Caco-2 (cell line): ENCODE measurements at regions not wholly inside any gene's neighbourhood (a gene's known extent, or its start where the extent isn't known, plus 50 kb on each side); places are given as distances from the start of the nearest gene placed in this dataset.
"Not testable (repeated sequence)": the region's sequence is repeated elsewhere in the genome, so short reads cannot be mapped to it uniquely, and the experiment has no call there.

Source experiments
- BruUV-seq: library from RNA; stranded (reverse); fragments of 400-500 nt; replicated peaks from 2 replicates; lab custom pipeline; 2021; lab: Mats Ljungman, UMichigan
- CTCF ChIA-PET: fragments of 300-600 bp; sonication (Branson Sonifier 250); formaldehyde crosslinking; loops from one replicate; lab custom pipeline; 2022; ENCODE audit warnings: antibody characterized with exemption; lab: Charles Lee
- POLR2A ChIA-PET: fragments of 300-600 bp; sonication (Branson Sonifier 250); formaldehyde crosslinking; loops from one replicate; lab custom pipeline; 2022; ENCODE audit warnings: antibody characterized with exemption; lab: Charles Lee
- DNase-seq, 2 experiments: peaks; one replicate each; pipeline versions ENCODE4 v3.0.0 to v3.0.0-alpha.2; 2020 to 2022
- H3K27me3 ChIP-seq: replicated peaks from 2 replicates; pipeline ENCODE4 v1.6.0; 2011; ENCODE audit warnings: low read length; ENCODE audit not compliant: control insufficient read depth, insufficient read depth
- H3K36me3 ChIP-seq: 2 replicates; pipeline ENCODE4 v1.5.1; 2011; ENCODE audit warnings: low read length; ENCODE audit not compliant: control insufficient read depth, insufficient read depth
- H3K4me1 ChIP-seq: fragments of 250-450 bp; sonication (Bioruptor Pico); 2 replicates; pipeline ENCODE4 v1.5.1; 2020; ENCODE audit warnings: mild to moderate bottlenecking
- H3K4me3 ChIP-seq: 2 replicates; pipeline ENCODE4 v1.5.1; 2011; ENCODE audit warnings: low read depth, mild to moderate bottlenecking, control low read depth, low read length
- H3K9me3 ChIP-seq: fragments of 250-450 bp; sonication (Bioruptor Pico); 2 replicates; pipeline ENCODE4 v1.5.1; 2020; ENCODE audit warnings: mild to moderate bottlenecking, moderate library complexity
- H3K27ac Mint-ChIP-seq: one replicate; pipeline ENCODE4 v1.8.0; 2022; ENCODE audit warnings: mixed read lengths; ENCODE audit not compliant: unreplicated experiment
- H3K27me3 Mint-ChIP-seq: one replicate; pipeline ENCODE4 v1.8.0; 2022; ENCODE audit warnings: mixed read lengths; ENCODE audit not compliant: insufficient read depth, unreplicated experiment
- H3K36me3 Mint-ChIP-seq: one replicate; pipeline ENCODE4 v1.8.0; 2022; ENCODE audit warnings: mild to moderate bottlenecking, mixed read lengths; ENCODE audit not compliant: insufficient read depth, unreplicated experiment
- H3K4me1 Mint-ChIP-seq: one replicate; pipeline ENCODE4 v1.8.0; 2022; ENCODE audit warnings: low read depth, mixed read lengths; ENCODE audit not compliant: unreplicated experiment
- H3K4me3 Mint-ChIP-seq: one replicate; pipeline ENCODE4 v1.8.0; 2022; ENCODE audit warnings: mild to moderate bottlenecking, moderate library complexity, mixed read lengths; ENCODE audit not compliant: unreplicated experiment
- H3K9me3 Mint-ChIP-seq: one replicate; pipeline ENCODE4 v1.8.0; 2022; ENCODE audit warnings: mixed read lengths; ENCODE audit not compliant: unreplicated experiment
- CTCF ChIP-seq, 2 experiments: fragments of 200-600 bp in 1 of 2; IDR thresholded peaks; 1 replicate in 1 of 2; 2 replicates in 1 of 2; pipeline versions ENCODE4 v1.5.1 to v1.8.0; 2011 to 2022; ENCODE audit warnings: antibody characterized with exemption in 1 of 2, control low read depth in 1 of 2, inconsistent platforms in 1 of 2, low read depth in 1 of 2, low read length in 1 of 2, mild to moderate bottlenecking in 1 of 2, moderate library complexity in 1 of 2; ENCODE audit not compliant: insufficient read depth in 1 of 2, severe bottlenecking in 1 of 2, unreplicated experiment in 1 of 2
- intact Hi-C: fragments of 100-400 bp; cut with micrococcal nuclease; formaldehyde crosslinking; loops from one replicate; pipeline ENCODE4 v1.10.0; 2022; ENCODE audit not compliant: unreplicated experiment

- H3K4me3 ChIP-seq, result no peak overlapping the region
- no peak for DNase-seq
- no peak for TF ChIP-seq CTCF (IDR thresholded peaks at IDR 0.05; ENCODE audit: insufficient read depth in 1 of 2, low read depth in 1 of 2, low read length in 1 of 2, severe bottlenecking in 1 of 2, unreplicated experiment in 1 of 2)
- H3K36me3 ChIP-seq, result no peaks in the 10 kb centered on the region
- POLR2A ChIA-PET, result no interaction called here
- Mint-ChIP-seq H3K27ac (no peak overlapping the region), H3K9me3 (peaks cover 11% of the 10 kb centered on the region), H3K4me3 (no peak overlapping the region), H3K27me3 (peaks cover 18% of the 10 kb centered on the region), H3K4me1 (no peaks in the 10 kb centered on the region), H3K36me3 (no peaks in the 10 kb centered on the region)
- intact Hi-C loops, result loop anchor here (5.0 kb wide), 1 partner anchor 117 kb away; no protein-coding TSS in a partner anchor
- CTCF ChIA-PET, result no interaction called here
- 0 out of 2 replicates have a peak, but pooled peaks cover 3% of the 10 kb centered on the region for H3K9me3 ChIP-seq
- H3K27me3 ChIP-seq, result no peaks in the 10 kb centered on the region
- no TSS peak for BruUV-seq
- H3K4me1 ChIP-seq, result no peaks in the 10 kb centered on the region
Observed at GRCh38 chr11:110514967-110515366, 85.2 kb downstream of the FDX1 start.

GRCh38 chr11:110517381-110517780 is 87.6 kb downstream of the FDX1 start:
- H3K4me1 ChIP-seq, H3K27me3 ChIP-seq, H3K9me3 ChIP-seq, H3K4me3 Mint-ChIP-seq, H3K4me1 Mint-ChIP-seq, H3K4me3 ChIP-seq, DNase-seq, POLR2A ChIA-PET, CTCF ChIA-PET, H3K36me3 Mint-ChIP-seq, BruUV-seq, H3K27ac Mint-ChIP-seq, H3K36me3 ChIP-seq: not testable (repeated sequence)
- intact Hi-C loops, result loop anchor here (5.0 kb wide), 1 partner anchor 115 kb away; no protein-coding TSS in a partner anchor
- H3K9me3 Mint-ChIP-seq, result peaks cover 11% of the 10 kb centered on the region
- peaks cover 22% of the 10 kb centered on the region for H3K27me3 Mint-ChIP-seq

- DNase-seq, result no peak
- Histone ChIP-seq H3K4me3 (no peak overlapping the region), H3K36me3 (no peaks in the 10 kb centered on the region), H3K9me3 (0 out of 2 replicates have a peak, but pooled peaks cover 3% of the 10 kb centered on the region), H3K4me1 (no peaks in the 10 kb centered on the region), H3K27me3 (no peaks in the 10 kb centered on the region)
- peaks cover 11% of the 10 kb centered on the region for H3K9me3 Mint-ChIP-seq
- H3K4me1 Mint-ChIP-seq, result no peaks in the 10 kb centered on the region
- CTCF ChIA-PET, result no interaction called here
- no peak overlapping the region for H3K4me3 Mint-ChIP-seq
- no peaks in the 10 kb centered on the region for H3K36me3 Mint-ChIP-seq
- no TSS peak for BruUV-seq
- H3K27ac Mint-ChIP-seq, result no peak overlapping the region
- H3K27me3 Mint-ChIP-seq, result peaks cover 11% of the 10 kb centered on the region
- POLR2A ChIA-PET, result no interaction called here
- no peak for TF ChIP-seq CTCF (IDR thresholded peaks at IDR 0.05; ENCODE audit: insufficient read depth in 1 of 2, low read depth in 1 of 2, low read length in 1 of 2, severe bottlenecking in 1 of 2, unreplicated experiment in 1 of 2)
- intact Hi-C loops, result loop anchor here (5.0 kb wide), 1 partner anchor 113 kb away; no protein-coding TSS in a partner anchor
Observed at GRCh38 chr11:110518809-110519514, 89.2 kb downstream of the FDX1 start.
